ENCODE measurements at regions not wholly inside any gene's neighbourhood (a gene's known extent, or its start where the extent isn't known, plus 50 kb on each side); places are given as distances from the start of the nearest gene placed in this dataset.

GRCh38 chr20:39643292-39643691 is 681.1 kb downstream of the DHX35 start:
- DNase-seq (ENCODE audit: low spot score): no peak
- Mint-ChIP-seq H3K27me3 (ENCODE audit: low read depth) (peaks cover 2% of the 10 kb centered on the region), H3K27ac (ENCODE audit: unreplicated experiment) (no peak overlapping the region), H3K4me1 (ENCODE audit: low read depth) (no peaks in the 10 kb centered on the region), H3K4me3 (ENCODE audit: unreplicated experiment) (no peak overlapping the region), H3K9me3 (ENCODE audit: low read depth) (no peaks in the 10 kb centered on the region), H3K36me3 (ENCODE audit: low read depth) (peaks cover 1% of the 10 kb centered on the region)
- TF ChIP-seq CTCF (IDR thresholded peaks at IDR 0.05): no peak

GRCh38 chr20:39641423-39641822 is 679.3 kb downstream of the DHX35 start:
- peaks cover 2% of the 10 kb centered on the region for H3K27me3 Mint-ChIP-seq (ENCODE audit: low read depth)
- no peaks in the 10 kb centered on the region for H3K4me1 Mint-ChIP-seq (ENCODE audit: low read depth)
- DNase-seq (ENCODE audit: low spot score): no peak
- peaks cover 1% of the 10 kb centered on the region for H3K36me3 Mint-ChIP-seq (ENCODE audit: low read depth)
- H3K4me3 Mint-ChIP-seq (ENCODE audit: unreplicated experiment): no peak overlapping the region
- no peak overlapping the region for H3K27ac Mint-ChIP-seq (ENCODE audit: unreplicated experiment)
- no peaks in the 10 kb centered on the region for H3K9me3 Mint-ChIP-seq (ENCODE audit: low read depth)
- TF ChIP-seq CTCF (IDR thresholded peaks at IDR 0.05): no peak

GRCh38 chr20:39640147-39640546 is 678.0 kb downstream of the DHX35 start:
- Mint-ChIP-seq H3K27ac (ENCODE audit: unreplicated experiment) (no peak overlapping the region), H3K9me3 (ENCODE audit: low read depth) (no peaks in the 10 kb centered on the region)
- DNase-seq (ENCODE audit: low spot score): no peak

GRCh38 chr20:39638731-39639130 is 676.6 kb downstream of the DHX35 start:
- no peaks in the 10 kb centered on the region for H3K4me1 Mint-ChIP-seq (ENCODE audit: low read depth)
- H3K36me3 Mint-ChIP-seq (ENCODE audit: low read depth): peaks cover 1% of the 10 kb centered on the region
- no peaks in the 10 kb centered on the region for H3K9me3 Mint-ChIP-seq (ENCODE audit: low read depth)
- H3K27ac Mint-ChIP-seq (ENCODE audit: unreplicated experiment): no peak overlapping the region
- DNase-seq (ENCODE audit: low spot score): no peak
- no peak for TF ChIP-seq CTCF (IDR thresholded peaks at IDR 0.05)
- H3K27me3 Mint-ChIP-seq (ENCODE audit: low read depth): peaks cover 5% of the 10 kb centered on the region
- H3K4me3 Mint-ChIP-seq (ENCODE audit: unreplicated experiment): no peak overlapping the region

More at GRCh38 chr20:39640147-39640546, 678.0 kb downstream of the DHX35 start:
- TF ChIP-seq CTCF (IDR thresholded peaks at IDR 0.05): no peak
- Mint-ChIP-seq H3K4me3 (ENCODE audit: unreplicated experiment) (no peak overlapping the region), H3K4me1 (ENCODE audit: low read depth) (no peaks in the 10 kb centered on the region), H3K36me3 (ENCODE audit: low read depth) (peaks cover 1% of the 10 kb centered on the region), H3K27me3 (ENCODE audit: low read depth) (peaks cover 2% of the 10 kb centered on the region)

GRCh38 chr20:39633689-39634088 is 671.5 kb downstream of the DHX35 start:
- H3K4me3 Mint-ChIP-seq (ENCODE audit: unreplicated experiment): no peak overlapping the region
- no peaks in the 10 kb centered on the region for H3K4me1 Mint-ChIP-seq (ENCODE audit: low read depth)
- peaks cover 4% of the 10 kb centered on the region for H3K27me3 Mint-ChIP-seq (ENCODE audit: low read depth)
- H3K27ac Mint-ChIP-seq (ENCODE audit: unreplicated experiment): no peak overlapping the region
- DNase-seq (ENCODE audit: low spot score): no peak
- no peaks in the 10 kb centered on the region for H3K9me3 Mint-ChIP-seq (ENCODE audit: low read depth)
- no peak for TF ChIP-seq CTCF (IDR thresholded peaks at IDR 0.05)
- H3K36me3 Mint-ChIP-seq (ENCODE audit: low read depth): no peaks in the 10 kb centered on the region

All from chondrocyte (in vitro differentiated cells).